Adrenal gland (tissue), 9 donors: ENCODE measurements at regions not wholly inside any gene's neighbourhood (a gene's known extent, or its start where the extent isn't known, plus 50 kb on each side); places are given as distances from the start of the nearest gene placed in this dataset.
"Not testable (repeated sequence)": the region's sequence is repeated elsewhere in the genome, so short reads cannot be mapped to it uniquely, and the experiment has no call there.

Experiments
- DNase-seq, 7 donors: peaks; one replicate each; pipeline ENCODE4 v3.0.0-alpha.2; 2019 to 2020
- H3K27ac ChIP-seq, 5 donors: fragments of 200-600 bp; sonication (generic) in 4 of 5; 1 replicate in 3 of 5; 2 replicates in 2 of 5; pipeline versions ENCODE4 v1.5.1 to v1.8.0; 2016 to 2020; ENCODE audit warnings: mild to moderate bottlenecking in 1 of 5
- H3K27me3 ChIP-seq: fragments of 200-600 bp; 2 replicates; pipeline ENCODE4 v1.8.0; 2021
- H3K36me3 ChIP-seq, 2 donors: fragments of 200-600 bp; replicated peaks in 1 of 2; 1 replicate in 1 of 2; 2 replicates in 1 of 2; pipeline versions ENCODE4 v1.5.1 to v1.8.0; 2018 to 2022
- H3K4me1 ChIP-seq, 2 donors: fragments of 200-600 bp; replicated peaks in 1 of 2; 1 replicate in 1 of 2; 2 replicates in 1 of 2; pipeline versions ENCODE4 v1.5.1 to v1.8.0; 2018 to 2021
- H3K4me3 ChIP-seq, 4 donors: fragments of 200-600 bp; sonication (generic) in 3 of 4; one replicate each; pipeline ENCODE4 v1.5.1; 2016 to 2018
- H3K9me3 ChIP-seq, 3 donors: fragments of 200-600 bp; sonication (generic) in 1 of 3; replicated peaks in 1 of 3; 1 replicate in 2 of 3; 2 replicates in 1 of 3; pipeline versions ENCODE4 v1.5.1 to v1.8.0; 2016 to 2021
- POLR2A ChIP-seq, 2 donors: fragments of 450-650 bp; IDR thresholded peaks; one replicate each; pipeline ENCODE4 v1.6.1; 2017; ENCODE audit warnings: antibody characterized with exemption in 2 of 2, mild to moderate bottlenecking in 2 of 2, moderate library complexity in 1 of 2
- WGBS, 4 donors: extraction: QIAGEN DNeasy Blood & Tissue Kit in 2 of 4; methylation state at CpG; one replicate each; pipeline versions ENCODE4 v1.1.5 to v1.1.7; 2013 to 2017; 5-methylcytosine and 5-hydroxymethylcytosine counted together
- intact Hi-C, 2 donors: fragments of 100-400 bp; cut with DNase I; formaldehyde crosslinking; loops; one replicate each; pipeline versions ENCODE4 v1.14.1 to v1.15.0; 2022 to 2023
- TF ChIP-seq, protein P1 (sequence below), 6 experiments: fragments of 450-650 bp in 4 of 6; fragments of 200-600 bp in 2 of 6; sonication (generic) in 1 of 6; IDR thresholded peaks; 1 replicate in 5 of 6; 2 replicates in 1 of 6; pipeline versions ENCODE4 v1.5.1 to v1.8.0; 2016 to 2021; ENCODE audit warnings: antibody characterized with exemption in 6 of 6, mild to moderate bottlenecking in 2 of 6, moderate library complexity in 1 of 6
- donor health status: healthy with polysubstance abuse.
- donor health status: Bipolar disorder and iron deficiency.
- donor health status: DM: yes; HTN: yes; CAD: no.
- donor health status: DM: no; HTN: no; CAD: no.
- donor health status: DM: no; HTN: no; CAD: no.

DNA sequence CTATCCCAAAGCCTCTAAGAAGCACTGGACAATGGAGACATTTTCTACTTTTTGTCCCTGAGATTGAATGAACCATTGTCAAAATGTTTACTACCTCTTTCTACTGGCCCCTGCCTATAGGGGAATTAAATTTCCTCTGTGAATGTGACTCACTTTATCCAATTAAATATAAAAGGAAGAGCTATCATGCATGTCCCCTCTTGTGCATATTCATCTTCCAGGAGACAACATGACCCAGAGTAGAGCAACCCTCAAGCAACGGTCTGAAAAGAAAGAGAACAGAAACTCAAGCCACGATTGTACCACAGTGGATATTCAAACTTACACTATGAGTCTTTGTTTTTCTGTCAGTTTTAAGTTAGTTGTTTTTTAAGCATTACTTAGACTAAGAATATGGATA is 938.4 kb upstream of the ATXN7L3B start:
- intact Hi-C loops: no loop called here
- no peaks in the 10 kb centered on the region for H3K9me3 ChIP-seq
- WGBS, 4 donors: 51 to 69% (median 65%) methylated on average over 2 of the region's 2 CpGs
- H3K27me3 ChIP-seq: no peaks in the 10 kb centered on the region
- no peak for DNase-seq
- H3K4me1 ChIP-seq: no peaks in the 10 kb centered on the region
- no peak overlapping the region for H3K27ac ChIP-seq
- no peaks in the 10 kb centered on the region for H3K36me3 ChIP-seq
- no peak overlapping the region for H3K4me3 ChIP-seq
- TF ChIP-seq POLR2A (IDR thresholded peaks at IDR 0.05): no peak
- TF ChIP-seq, protein P1, sequence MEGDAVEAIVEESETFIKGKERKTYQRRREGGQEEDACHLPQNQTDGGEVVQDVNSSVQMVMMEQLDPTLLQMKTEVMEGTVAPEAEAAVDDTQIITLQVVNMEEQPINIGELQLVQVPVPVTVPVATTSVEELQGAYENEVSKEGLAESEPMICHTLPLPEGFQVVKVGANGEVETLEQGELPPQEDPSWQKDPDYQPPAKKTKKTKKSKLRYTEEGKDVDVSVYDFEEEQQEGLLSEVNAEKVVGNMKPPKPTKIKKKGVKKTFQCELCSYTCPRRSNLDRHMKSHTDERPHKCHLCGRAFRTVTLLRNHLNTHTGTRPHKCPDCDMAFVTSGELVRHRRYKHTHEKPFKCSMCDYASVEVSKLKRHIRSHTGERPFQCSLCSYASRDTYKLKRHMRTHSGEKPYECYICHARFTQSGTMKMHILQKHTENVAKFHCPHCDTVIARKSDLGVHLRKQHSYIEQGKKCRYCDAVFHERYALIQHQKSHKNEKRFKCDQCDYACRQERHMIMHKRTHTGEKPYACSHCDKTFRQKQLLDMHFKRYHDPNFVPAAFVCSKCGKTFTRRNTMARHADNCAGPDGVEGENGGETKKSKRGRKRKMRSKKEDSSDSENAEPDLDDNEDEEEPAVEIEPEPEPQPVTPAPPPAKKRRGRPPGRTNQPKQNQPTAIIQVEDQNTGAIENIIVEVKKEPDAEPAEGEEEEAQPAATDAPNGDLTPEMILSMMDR (IDR thresholded peaks at IDR 0.05): no peak

DNA sequence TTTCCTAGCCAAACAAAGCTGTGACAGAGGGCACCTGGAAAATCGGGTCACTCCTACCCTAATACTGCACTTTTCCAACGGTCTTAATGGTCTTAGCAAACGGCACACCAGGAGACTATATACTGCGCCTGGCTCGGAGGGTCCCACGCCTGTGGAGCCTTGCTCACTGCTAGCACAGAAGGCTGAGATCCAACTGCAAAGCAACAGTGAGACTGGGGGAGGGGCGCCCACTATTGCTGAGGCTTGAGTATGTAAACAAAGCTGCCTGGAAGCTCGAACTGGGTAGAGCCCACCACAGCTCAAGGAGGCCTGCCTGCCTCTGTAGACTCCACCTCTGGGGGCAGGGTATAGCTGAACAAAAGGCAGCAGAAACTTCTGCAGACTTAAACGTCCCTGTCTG is 931.7 kb upstream of the ATXN7L3B start:
- H3K4me3 ChIP-seq, H3K36me3 ChIP-seq, intact Hi-C loops, H3K27ac ChIP-seq, DNase-seq, H3K27me3 ChIP-seq, H3K4me1 ChIP-seq, H3K9me3 ChIP-seq: not testable (repeated sequence)
- WGBS, 4 donors: 48 to 71% (median 69%) methylated on average over 3 to 9 of the region's 9 CpGs

DNA sequence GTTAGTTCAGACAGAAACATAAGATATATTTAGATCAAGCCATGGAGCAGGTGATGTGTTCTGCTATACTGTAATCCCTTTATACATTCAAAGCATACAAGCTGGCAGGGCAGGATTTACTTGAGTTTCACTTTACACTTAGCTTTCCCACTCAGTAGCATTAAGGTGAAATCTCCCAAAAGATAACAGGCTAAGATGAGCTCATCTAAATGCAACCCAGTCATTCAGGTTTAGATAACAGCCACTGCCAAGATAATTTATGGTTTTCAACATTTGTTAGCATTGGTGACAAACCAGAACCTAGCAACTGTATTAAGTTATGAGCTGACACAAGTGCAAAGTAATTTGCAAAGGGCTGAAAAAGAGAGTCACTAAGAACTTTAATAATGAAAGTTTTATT is 925.1 kb upstream of the ATXN7L3B start:
- no peaks in the 10 kb centered on the region for H3K4me1 ChIP-seq
- no peak for DNase-seq
- no peak overlapping the region for H3K4me3 ChIP-seq
- TF ChIP-seq, protein P1 (IDR thresholded peaks at IDR 0.05): no peak
- no peak for TF ChIP-seq POLR2A (IDR thresholded peaks at IDR 0.05)
- no peaks in the 10 kb centered on the region for H3K9me3 ChIP-seq
- intact Hi-C loops: no loop called here
- no peaks in the 10 kb centered on the region for H3K36me3 ChIP-seq
- no peak overlapping the region for H3K27ac ChIP-seq
- H3K27me3 ChIP-seq: no peaks in the 10 kb centered on the region

DNA sequence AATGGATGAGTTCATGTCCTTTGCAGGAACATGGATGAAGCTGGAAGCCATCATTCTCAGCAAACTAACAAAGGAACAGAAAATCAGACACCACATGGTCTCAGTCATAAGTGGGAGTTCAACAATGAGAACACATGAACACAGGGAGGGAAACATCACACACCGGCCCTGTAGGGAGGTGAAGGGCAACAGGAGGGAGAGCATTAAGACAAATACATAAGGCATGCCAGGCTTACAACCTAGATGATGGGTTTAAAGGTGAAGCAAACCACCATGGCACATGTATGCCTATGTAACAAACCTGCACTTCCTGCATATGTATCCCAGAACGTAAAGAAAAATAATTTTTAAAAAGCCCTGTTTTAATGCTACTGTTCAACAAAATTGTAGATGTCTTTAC is 914.2 kb upstream of the ATXN7L3B start:
- H3K4me1 ChIP-seq: no peaks in the 10 kb centered on the region
- TF ChIP-seq, protein P1 (IDR thresholded peaks at IDR 0.05): no peak
- no peak for TF ChIP-seq POLR2A (IDR thresholded peaks at IDR 0.05)
- no peaks in the 10 kb centered on the region for H3K36me3 ChIP-seq
- no peak overlapping the region for H3K4me3 ChIP-seq
- no peaks in the 10 kb centered on the region for H3K27me3 ChIP-seq
- DNase-seq: no peak
- no peak overlapping the region for H3K27ac ChIP-seq
- intact Hi-C loops: no loop called here
- WGBS, 4 donors: 78 to 88% (median 84%) methylated on average over 2 of the region's 2 CpGs
- no peaks in the 10 kb centered on the region for H3K9me3 ChIP-seq

DNA sequence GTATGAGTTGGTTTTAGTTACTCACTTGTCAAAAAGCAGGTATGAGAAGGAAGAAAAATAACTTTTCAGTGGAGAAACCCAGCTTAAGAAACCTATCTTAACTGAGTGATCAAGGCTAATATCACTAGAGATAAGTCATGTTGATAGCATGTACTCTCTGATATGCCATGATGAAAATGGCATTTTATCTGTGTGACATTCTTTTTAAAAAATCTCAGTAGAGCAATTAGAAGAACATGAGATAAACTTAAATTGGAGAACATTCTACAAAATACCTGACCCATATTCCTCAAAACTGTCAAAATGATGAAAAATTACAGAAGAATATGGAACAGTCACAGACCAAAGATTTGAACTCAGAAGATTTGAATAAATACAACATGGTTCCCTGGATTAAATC is 912.4 kb upstream of the ATXN7L3B start:
- no peak overlapping the region for H3K4me3 ChIP-seq
- no peak for TF ChIP-seq POLR2A (IDR thresholded peaks at IDR 0.05)
- TF ChIP-seq, protein P1 (IDR thresholded peaks at IDR 0.05): no peak
- no peaks in the 10 kb centered on the region for H3K9me3 ChIP-seq
- no peaks in the 10 kb centered on the region for H3K36me3 ChIP-seq
- DNase-seq: no peak
- intact Hi-C loops: no loop called here
- no peaks in the 10 kb centered on the region for H3K4me1 ChIP-seq
- H3K27ac ChIP-seq: no peak overlapping the region
- H3K27me3 ChIP-seq: no peaks in the 10 kb centered on the region
